ENCODE measurements at regions not wholly inside any gene's neighbourhood (a gene's known extent, or its start where the extent isn't known, plus 50 kb on each side); places are given as distances from the start of the nearest gene placed in this dataset.
"Not testable (repeated sequence)": the region's sequence is repeated elsewhere in the genome, so short reads cannot be mapped to it uniquely, and the experiment has no call there.

DNA sequence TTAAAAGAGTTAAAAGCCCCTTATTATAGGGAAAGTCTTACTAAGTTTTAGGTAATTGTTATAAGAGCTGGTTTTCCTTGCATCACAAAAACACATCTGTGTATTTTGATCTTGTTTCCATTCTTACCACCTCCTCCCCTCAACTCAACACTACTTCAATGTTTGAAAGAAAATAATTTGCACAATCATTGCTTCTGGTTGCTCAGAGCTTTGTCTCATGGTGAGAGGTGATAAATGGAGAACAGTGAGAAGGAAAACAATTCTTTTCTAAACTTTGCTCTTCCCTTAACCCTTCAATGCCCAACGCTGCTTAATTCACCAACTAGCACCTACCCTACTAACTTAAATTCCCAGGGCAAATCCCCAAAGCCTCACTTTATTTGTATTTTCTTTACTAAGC lies 268.1 kb upstream of the LINC00305 start:
- no peak for DNase-seq (ENCODE audit: low read depth in 2 of 2)

DNA sequence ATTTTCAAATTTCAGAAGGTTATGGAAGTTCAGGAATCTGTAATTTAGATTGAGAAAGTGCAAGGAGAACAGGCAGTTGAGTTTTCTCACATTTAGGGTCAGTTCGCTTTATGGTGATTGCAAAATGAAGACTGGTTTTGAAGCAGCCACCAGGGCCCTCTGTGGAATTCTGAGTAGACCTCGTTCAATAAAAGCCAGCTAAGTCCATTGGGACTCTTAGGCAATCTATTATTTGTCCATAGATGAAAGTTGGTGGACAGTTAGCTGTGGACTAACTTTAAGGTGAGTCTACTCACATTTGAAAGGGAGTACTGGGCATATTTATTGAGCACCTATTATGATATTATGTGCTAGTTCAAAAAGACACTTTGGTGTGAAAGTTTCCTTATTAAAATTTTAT lies 266.3 kb upstream of the LINC00305 start:
- DNase-seq (ENCODE audit: low read depth in 2 of 2): no peak

DNA sequence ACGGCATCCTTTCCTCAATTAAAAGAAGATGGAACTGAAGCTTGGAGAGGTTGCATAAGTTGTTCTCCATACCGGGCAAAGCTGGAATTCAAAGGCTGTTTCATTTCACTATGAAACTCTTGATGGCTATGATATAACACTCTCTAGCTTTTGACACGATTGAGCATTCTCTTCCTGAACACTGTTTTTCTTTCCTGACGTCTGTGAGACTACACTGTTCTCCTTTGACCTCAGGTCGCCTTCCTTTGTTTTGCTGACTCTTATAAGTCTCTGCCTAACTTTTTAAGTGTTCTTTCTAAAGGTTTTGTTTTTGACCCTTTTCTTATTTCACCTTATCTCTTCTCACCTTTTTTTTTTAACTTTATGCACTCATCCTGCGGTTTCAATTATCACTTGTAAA lies 261.8 kb upstream of the LINC00305 start:
- DNase-seq (ENCODE audit: low read depth in 2 of 2): peak; percentile 8 to 15

DNA sequence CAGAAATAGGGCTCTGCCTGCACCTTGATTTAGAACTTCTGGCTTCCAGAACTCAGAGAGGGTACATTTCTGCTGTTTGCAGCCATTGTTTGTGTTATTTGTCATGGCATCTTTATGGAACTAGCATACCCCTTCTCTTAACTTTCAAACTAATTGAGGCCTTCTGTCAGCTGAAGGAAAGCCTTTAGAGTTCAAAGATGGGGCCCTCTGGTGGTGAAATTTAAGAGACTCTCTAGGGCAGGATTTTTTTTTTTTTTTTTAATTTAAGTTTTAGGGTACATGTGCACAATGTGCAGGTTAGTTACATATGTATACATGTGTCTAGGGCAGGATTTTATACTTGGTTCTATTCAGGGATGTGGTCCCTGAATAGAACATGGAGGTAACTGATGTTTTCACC lies 260.6 kb upstream of the LINC00305 start:
- peak; percentile 14 to 67 for DNase-seq (ENCODE audit: low read depth in 2 of 2)

DNA sequence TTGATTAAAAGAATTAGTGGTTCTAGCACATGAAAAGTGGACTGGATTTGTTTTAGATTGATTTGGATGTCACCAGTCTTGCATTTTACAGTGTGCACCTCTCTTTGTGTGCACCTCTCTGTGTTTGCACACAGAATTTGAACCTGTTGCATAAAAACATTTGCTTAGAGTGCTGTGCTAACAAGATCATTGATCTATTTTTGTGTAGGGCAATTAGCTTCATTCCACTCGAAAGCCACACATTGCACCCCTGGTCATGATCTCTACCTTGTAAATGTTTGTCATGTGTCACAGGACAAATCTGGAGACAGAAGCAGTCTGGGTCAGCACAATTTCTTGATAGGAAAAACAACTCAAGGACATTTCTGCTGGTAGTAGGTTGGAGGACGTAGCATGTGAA lies 258.7 kb upstream of the LINC00305 start:
- no peak for DNase-seq (ENCODE audit: low read depth in 2 of 2)

DNA sequence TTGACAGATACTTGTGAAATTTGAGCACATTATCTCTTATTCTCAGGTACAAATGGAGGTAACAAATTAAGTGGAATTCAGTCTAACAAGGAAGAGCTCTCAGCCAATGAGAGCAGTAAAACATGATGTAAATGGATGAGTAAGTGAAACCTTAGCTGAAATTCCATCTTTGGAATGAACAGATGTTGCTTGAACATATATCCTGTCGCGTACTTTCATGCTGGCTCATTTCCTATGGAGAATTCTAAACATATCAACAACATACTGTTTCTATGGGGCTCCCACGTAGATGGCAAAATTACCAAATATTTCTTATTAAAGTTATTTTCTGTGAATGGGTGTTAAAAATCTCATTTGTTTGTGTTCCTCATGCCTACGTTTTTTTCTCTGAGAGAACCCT lies 256.3 kb upstream of the LINC00305 start:
- peak; percentile 77 to 81 for DNase-seq (ENCODE audit: low read depth in 2 of 2)

DNA sequence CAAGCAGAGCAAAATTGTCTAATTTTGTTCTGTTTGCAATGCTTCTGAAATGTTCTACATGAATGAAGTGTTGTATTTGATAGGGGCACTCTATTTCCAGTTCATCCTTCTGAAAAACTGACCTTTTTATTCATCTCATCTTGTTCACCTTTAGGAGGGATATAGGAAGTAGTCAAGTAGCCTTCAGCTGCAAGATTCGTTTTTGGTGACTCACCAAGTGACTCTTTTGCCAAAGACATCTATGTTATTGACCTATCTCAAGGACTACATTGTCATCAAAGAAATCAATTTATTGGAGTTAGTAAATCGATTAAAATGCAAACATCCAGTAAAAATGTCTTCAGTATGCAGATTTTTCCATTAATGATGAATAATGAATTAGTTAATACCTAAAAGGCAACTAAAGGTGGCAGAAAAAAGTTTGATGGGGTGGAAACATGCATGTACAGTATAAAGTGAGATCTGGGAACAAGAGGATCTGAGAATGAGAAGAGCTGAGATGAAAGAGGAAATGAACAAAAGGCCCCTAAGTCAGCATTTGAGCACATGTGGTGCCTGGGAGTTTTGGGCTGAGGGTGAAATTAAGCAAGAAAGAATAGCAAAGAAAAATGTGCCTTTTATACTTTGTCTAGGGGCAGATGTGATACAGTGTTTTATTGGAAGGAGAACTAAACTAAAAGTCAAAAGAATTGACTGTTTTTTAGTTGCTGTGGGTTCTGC lies 255.1 kb upstream of the LINC00305 start:
- DNase-seq (ENCODE audit: low read depth in 2 of 2): no peak

DNA sequence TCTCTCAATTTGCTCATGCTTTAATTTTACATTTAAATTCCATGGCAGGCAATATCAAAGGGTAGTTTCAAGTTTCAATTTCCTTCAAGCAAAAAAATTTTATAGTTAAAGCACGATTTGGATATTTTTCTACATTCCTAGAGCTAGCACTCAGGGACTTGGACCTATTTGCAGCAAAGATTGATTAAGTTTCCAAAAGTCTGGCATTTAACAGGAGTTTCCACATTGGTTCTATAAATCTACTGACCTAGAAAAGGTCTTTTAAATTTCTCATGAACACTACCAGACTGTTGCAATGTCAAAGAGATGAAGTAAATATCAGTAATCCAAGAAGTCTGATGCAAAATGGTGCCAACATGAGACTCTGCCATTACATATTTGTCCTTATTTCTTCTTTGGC lies 253.7 kb upstream of the LINC00305 start:
- DNase-seq (ENCODE audit: low read depth in 2 of 2): no peak

DNA sequence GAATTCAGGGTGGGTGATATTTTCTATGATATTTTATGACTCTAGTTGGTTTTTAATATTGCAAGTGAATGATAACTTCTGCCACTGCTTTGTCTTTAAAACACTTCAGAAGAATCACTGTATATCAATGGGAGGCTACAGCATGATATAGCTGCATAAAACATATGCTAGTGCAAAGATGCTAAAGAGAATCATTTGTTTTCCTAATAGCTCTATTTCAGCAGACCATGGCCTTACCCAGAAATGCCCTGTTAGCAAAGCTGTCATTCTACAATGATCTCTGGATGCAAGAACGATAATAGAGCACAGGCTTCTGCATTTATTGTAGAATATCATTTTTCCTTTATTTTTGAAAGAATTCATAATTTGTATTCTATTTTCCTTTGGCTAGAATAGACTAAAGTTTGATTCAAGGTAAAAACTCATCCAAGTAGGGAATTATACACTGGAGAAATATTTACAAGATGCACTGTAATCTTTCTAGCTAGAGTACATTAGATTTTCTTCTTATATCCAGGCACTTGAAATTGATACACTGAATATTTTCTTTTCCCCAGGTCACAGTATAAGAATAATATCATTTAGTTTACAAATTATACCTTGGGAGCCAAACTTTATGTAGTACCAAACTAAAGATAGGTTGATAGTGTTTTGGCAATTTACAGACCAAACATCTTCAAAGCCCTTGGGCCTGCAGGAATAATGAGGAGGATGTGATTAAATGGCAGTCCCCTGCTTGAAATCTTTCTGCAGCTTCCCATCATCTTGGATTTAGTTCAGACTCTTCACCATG lies 252.6 kb upstream of the LINC00305 start:
- no peak for DNase-seq (ENCODE audit: low read depth in 2 of 2)

DNA sequence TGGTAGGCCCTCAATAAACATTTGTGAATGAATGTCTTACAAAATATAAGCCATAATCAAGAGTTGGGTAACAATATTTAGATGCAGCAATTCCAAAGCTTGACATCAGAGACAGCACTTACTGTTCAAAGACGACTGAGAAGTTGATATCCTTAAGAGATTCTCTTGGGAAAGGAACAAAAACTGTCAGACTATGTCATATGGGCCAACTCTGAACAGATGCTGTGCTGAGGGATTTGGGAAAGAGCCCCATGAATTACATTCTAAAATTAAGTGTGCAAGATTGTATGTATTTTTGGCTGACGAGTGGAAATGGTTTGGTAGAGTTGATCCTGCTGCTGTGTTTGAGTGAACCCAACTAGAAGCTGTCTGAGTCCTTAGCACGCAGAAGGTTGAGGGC lies 250.7 kb upstream of the LINC00305 start:
- no peak for DNase-seq (ENCODE audit: low read depth in 2 of 2)

DNA sequence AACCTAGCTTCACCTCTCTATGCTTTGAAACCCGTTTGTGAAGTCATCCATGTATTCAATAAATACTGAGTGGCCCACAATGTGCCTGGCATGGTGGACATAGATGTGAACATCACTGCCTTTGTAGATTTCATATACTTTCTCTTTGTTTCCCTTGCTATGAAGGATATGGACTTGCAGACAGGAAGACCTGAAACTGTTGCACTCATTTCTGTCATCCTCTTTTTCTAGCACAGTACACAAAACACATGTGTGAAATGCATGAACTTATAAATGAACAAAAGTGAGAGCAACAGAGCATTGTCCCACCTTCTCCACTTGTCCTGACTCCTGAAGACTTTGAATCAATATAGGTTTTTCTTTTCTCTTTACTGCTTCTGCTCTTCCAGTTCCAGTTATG lies 249.4 kb upstream of the LINC00305 start:
- no peak for DNase-seq (ENCODE audit: low read depth in 2 of 2)

DNA sequence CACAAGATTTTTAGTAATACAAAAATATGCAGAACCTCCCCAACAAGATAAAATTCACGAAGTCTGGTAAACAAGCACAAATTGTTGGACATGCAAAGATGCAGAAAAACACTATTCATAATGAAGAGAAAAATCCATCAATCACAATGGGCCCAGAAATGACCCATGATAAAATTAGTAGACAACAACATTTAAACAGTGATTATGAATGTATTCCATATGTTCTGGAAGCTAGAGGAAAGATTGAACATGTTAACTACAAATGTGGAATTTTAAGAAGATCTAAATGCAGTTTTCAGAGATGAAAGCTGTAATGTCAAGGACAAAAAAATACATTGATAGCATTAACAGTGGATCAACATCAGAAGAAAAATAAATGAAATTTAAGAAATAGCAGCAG lies 243.3 kb upstream of the LINC00305 start:
- no peak for DNase-seq (ENCODE audit: low read depth in 2 of 2)

DNA sequence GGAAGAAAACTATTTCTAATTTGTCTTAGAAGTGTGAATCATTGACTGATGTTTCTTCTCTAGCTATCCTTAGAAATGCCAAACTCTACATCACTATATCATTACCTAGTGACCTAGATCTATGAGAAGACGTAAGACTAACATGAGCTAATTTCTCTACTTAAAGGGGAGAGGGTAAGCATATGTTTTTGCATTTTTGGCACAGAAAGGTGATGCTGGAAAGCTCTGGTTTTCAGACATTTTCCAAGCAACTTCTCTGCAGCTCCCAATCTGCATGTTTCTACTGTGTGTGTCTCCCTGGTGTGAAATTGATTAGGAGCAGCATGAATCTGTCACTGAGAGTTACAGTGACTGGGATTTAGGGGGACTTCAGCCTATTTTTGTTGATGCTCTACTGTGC lies 235.2 kb upstream of the LINC00305 start:
- no peak for DNase-seq (ENCODE audit: low read depth in 2 of 2)

DNA sequence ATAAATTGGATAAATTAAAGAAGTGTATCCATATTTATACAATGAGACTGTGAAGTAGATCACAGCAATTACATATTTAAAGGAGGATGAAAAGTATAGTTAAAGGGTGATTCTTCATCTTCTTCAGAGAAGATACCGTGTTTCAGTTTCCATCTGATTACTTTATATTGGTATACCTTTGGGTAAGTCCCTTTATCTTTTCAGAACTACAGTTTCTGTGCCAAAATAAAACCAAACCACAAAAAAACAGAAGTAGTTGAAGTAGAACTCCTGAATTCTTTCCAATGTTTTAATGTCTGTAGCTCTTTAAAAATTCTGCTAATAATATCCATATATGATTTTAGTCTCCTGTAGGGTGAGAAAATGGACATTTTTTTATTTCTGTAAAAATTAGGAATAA lies 231.2 kb upstream of the LINC00305 start:
- no peak for DNase-seq (ENCODE audit: low read depth in 2 of 2)

DNA sequence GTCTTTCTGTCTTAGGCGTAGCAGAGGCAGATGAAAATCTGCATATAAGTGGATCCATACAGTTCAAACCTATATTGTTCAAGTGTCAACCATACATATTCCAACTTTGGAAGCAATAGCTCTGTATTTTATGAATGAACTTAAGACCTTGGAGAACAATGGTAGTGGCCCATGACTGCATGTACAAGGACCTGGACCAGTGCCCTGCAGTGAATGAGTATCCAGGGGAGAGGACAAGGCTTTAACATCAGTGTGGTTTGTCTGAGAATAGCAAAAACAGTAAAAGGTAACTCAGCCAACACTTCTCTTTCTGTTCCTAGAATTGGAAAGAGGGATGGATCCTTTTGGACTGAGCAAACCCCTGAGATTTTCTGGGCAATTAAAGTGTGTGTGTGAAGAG lies 230.8 kb upstream of the LINC00305 start:
- DNase-seq (ENCODE audit: low read depth in 2 of 2): no peak

DNA sequence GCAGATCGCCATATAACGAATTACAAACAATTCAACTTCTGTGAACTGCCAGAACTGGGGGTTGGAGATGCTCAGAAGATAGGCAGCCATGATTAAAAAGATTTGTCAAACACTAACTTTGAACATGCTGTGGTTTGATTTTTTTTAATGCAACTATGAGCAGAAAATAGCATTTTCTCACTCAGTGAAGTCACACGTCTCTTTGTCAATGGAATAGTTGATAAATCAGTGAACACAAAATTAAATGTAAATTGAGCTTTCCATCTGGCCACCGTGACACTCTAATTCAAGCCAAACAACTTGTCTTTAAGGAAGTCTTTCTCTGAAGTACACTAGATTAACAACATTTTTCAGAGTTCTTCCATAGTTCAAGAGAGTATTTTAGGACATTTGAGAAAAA lies 228.6 kb upstream of the LINC00305 start:
- DNase-seq (ENCODE audit: low read depth in 2 of 2): no peak

DNA sequence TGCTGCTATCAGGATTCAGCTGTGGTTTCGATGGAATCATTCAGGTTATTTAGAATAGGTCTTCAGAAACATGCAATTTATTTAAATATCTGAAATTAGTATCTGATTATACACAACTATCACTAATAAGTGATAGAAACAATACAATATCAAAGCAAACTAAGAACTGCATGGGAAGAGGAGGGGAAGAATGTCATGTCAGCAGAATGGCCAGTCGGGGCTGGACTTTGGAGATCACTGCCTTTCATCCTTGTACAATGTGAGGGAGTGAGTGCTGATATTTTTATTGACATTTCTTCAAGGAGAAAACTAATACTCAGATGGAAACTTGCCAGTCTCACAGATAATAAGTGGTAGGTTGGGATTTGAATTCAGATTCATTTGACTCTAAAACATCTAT lies 224.0 kb upstream of the LINC00305 start:
- no peak for DNase-seq (ENCODE audit: low read depth in 2 of 2)

DNA sequence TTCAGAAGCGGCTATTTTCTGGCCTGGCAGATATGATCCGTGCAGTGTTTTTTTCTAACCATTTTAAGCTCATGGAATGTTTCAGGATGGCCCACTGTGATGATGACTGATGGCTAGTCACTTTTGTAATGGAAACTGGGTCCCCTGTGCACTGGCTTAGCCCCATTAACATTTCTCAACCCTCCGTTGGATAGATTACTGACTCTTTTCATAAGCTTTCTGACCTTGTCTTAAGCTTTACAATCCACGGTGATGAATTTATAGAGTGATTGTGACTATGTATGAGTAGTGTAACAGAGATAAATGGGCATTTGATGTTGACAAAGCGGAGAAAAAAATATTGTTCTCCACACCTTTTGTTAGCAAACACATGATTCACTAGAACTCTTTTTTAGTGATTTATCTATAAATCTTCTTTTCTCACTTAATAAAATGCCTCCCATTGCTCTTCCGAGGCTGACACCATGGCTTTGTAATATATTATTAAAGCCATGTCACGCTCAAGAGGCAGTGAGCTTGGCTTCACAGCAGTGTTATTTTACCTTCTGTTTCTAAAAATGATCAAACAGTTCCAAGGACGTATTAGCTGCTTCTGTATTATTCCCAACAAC lies 221.0 kb upstream of the LINC00305 start:
- DNase-seq (ENCODE audit: low read depth in 2 of 2): not testable (repeated sequence)

DNA sequence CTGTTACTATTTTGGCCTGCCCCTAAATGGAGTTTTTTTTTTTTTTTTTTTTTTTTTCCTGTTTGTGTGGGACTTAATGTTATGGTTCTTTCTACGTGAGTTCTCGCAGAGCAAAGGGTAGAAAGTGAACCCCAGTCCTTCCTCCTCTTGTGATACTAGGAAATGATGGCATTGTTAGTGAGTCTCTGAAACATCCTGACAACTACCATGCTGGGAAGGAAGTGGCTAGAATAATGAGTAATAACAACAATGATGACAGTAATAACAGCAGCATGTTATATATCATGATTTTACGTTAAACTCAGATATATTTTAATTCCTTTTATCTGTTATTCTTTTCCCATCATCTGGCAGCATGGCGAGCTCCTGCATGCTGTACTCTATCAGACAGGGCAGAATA lies 216.2 kb upstream of the LINC00305 start:
- DNase-seq (ENCODE audit: low read depth in 2 of 2): peak; percentile 68 to 92

DNA sequence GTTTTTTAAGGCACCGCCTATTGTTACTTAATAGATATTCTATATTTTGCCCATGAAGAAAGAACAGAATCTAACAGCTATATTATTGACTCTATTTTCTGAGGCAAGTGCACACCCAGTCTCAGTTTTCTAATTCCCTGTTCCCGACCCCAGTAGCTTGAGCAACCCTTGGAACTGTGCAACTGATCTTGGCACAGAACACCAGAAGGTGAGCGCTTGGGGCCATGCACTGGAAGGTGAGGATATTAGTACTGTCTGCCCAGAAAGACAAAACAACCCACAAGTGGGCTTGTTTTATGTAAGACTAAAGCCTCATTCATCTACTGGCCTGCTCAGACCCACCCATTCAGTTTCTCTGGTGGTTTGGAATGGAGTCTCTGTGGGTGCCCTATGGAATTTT lies 188.8 kb upstream of the LINC00305 start:
- DNase-seq (ENCODE audit: low read depth in 2 of 2): no peak

DNA sequence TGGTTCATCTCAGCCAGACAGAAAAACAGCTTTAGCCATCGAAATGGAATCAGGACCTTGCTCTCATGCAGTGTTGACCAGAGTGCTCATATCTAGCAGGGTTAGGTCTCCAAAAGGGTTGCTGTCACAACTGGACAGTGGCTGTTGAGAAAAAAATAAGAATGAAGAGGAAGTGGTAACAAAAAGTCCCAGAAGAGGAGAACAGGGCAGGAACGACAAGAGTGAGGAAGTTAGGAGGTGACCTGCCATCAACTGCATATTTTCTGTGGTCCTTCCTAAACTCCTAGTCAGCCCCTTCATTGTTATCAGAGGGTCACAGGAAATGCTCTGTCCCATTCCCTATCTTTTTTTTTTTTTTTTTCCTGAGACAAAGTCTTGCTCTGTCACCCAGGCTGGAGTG lies 188.1 kb upstream of the LINC00305 start:
- no peak for DNase-seq (ENCODE audit: low read depth in 2 of 2)

DNA sequence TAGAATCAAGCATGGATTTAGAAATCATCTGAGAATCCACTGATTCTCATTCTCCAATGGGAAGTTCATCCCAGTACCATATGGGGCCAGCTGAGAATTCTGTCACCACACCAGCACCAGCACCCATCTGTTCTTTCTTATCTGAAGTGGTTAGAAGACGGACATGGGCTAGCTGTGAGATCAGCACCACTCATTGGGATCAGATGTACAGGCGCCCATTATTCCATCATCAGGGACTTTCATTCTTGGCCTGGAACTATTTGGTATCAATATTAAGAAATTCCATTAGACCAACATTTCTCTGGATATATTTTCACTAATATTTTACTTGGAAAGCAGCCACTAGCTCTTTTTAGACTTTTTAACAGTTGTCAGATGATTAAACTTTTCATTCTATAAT lies 185.9 kb upstream of the LINC00305 start:
- DNase-seq (ENCODE audit: low read depth in 2 of 2): peak in 1 of 2 donors; percentile 56

DNA sequence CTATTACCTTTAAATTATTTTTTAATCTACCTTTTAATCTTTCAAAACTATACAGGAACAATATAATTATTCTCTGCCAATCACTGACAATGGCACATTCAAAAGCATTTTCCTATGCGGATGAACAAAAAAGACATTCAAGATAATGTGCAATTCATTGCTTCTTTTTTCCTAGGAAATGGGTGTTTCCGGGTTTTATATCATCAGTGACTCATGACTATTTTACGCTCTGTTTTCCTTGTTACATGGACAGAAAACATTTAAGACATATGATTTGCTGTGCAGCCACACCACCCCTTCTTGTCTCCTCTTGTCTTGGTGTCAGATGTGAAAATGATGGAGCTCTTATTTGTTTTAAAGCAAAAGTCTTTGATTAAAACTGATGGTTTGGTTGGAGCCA lies 184.7 kb upstream of the LINC00305 start:
- peak; percentile 52 to 89 for DNase-seq (ENCODE audit: low read depth in 2 of 2)
